Effector memory CD8-positive, alpha-beta T cell (primary cell): ENCODE measurements at regions not wholly inside any gene's neighbourhood (a gene's known extent, or its start where the extent isn't known, plus 50 kb on each side); places are given as distances from the start of the nearest gene placed in this dataset.

Source experiments
- ATAC-seq: fragments of 150-1000 bp; cut with Tn5 transposase; replicated peaks from 2 replicates; pipeline ENCODE4 v1.10.0; 2021; ENCODE audit warnings: mild to moderate bottlenecking, moderate library complexity
- DNase-seq, 3 experiments: peaks; one replicate each; pipeline ENCODE4 v3.0.0; 2021
- H3K27ac Mint-ChIP-seq, 2 donors: one replicate each; pipeline ENCODE4 v1.8.0; 2022; ENCODE audit warnings: mild to moderate bottlenecking in 2 of 2, mixed read lengths in 2 of 2, moderate library complexity in 2 of 2
- H3K27me3 Mint-ChIP-seq, 2 donors: one replicate each; pipeline ENCODE4 v1.8.0; 2022; ENCODE audit warnings: mixed read lengths in 2 of 2
- H3K36me3 Mint-ChIP-seq: one replicate; pipeline ENCODE4 v1.8.0; 2022; ENCODE audit warnings: mild to moderate bottlenecking, moderate library complexity, mixed read lengths; ENCODE audit not compliant: insufficient read depth
- H3K4me1 Mint-ChIP-seq, 2 donors: one replicate each; pipeline ENCODE4 v1.8.0; 2022; ENCODE audit warnings: low read depth in 2 of 2, mixed read lengths in 2 of 2
- H3K4me3 Mint-ChIP-seq, 2 donors: one replicate each; pipeline ENCODE4 v1.8.0; 2022; ENCODE audit warnings: mild to moderate bottlenecking in 2 of 2, mixed read lengths in 2 of 2, moderate library complexity in 2 of 2
- H3K9me3 Mint-ChIP-seq, 2 donors: one replicate each; pipeline ENCODE4 v1.8.0; 2022; ENCODE audit warnings: mixed read lengths in 2 of 2

- peaks cover 0 to 3% of the 10 kb centered on the region in 2 donors for H3K9me3 Mint-ChIP-seq
- DNase-seq (no peak), ATAC-seq (no peak)
- H3K4me3 Mint-ChIP-seq = no peak overlapping the region
- no peak overlapping the region for H3K27ac Mint-ChIP-seq
- no peaks in the 10 kb centered on the region for H3K27me3 Mint-ChIP-seq
- no peaks in the 10 kb centered on the region for H3K4me1 Mint-ChIP-seq
- H3K36me3 Mint-ChIP-seq = no peaks in the 10 kb centered on the region
Observed at GRCh38 chr10:108765794-108766193, 1157.5 kb downstream of the XPNPEP1 start.

- DNase-seq (no peak), ATAC-seq (no peak)
- Mint-ChIP-seq H3K4me3 (no peak overlapping the region), H3K36me3 (no peaks in the 10 kb centered on the region), H3K4me1 (no peaks in the 10 kb centered on the region), H3K27ac (no peak overlapping the region), H3K27me3 (no peaks in the 10 kb centered on the region), H3K9me3 (peaks cover 5 to 25% of the 10 kb centered on the region in 2 donors)
Observed at GRCh38 chr10:108757946-108758345, 1165.4 kb downstream of the XPNPEP1 start.

GRCh38 chr10:108755646-108756045 is 1167.7 kb downstream of the XPNPEP1 start:
- no peak overlapping the region for H3K27ac Mint-ChIP-seq
- no peak overlapping the region for H3K4me3 Mint-ChIP-seq
- no peaks in the 10 kb centered on the region for H3K4me1 Mint-ChIP-seq
- H3K36me3 Mint-ChIP-seq = no peaks in the 10 kb centered on the region
- ATAC-seq (no peak), DNase-seq (no peak)
- H3K27me3 Mint-ChIP-seq = no peaks in the 10 kb centered on the region
- peaks cover 4 to 24% of the 10 kb centered on the region in 2 donors for H3K9me3 Mint-ChIP-seq

GRCh38 chr10:108753326-108753725 is 1170.0 kb downstream of the XPNPEP1 start:
- Mint-ChIP-seq H3K4me1 (no peaks in the 10 kb centered on the region), H3K27ac (no peak overlapping the region), H3K36me3 (no peaks in the 10 kb centered on the region), H3K27me3 (no peaks in the 10 kb centered on the region), H3K4me3 (no peak overlapping the region), H3K9me3 (peaks cover 1 to 13% of the 10 kb centered on the region in 2 donors)
- ATAC-seq (no peak), DNase-seq (no peak)

- Mint-ChIP-seq H3K36me3 (no peaks in the 10 kb centered on the region), H3K27me3 (no peaks in the 10 kb centered on the region), H3K9me3 (peaks cover 4 to 11% of the 10 kb centered on the region in 2 donors)
Observed at GRCh38 chr10:108749042-108749441, 1174.3 kb downstream of the XPNPEP1 start.

GRCh38 chr10:108736111-108736510 is 1187.2 kb downstream of the XPNPEP1 start:
- DNase-seq (no peak), ATAC-seq (no peak)
- Mint-ChIP-seq H3K4me3 (no peak overlapping the region), H3K4me1 (no peaks in the 10 kb centered on the region), H3K36me3 (peaks cover 3% of the 10 kb centered on the region), H3K27ac (no peak overlapping the region), H3K9me3 (peaks cover 7 to 35% of the 10 kb centered on the region in 2 donors), H3K27me3 (no peaks in the 10 kb centered on the region)

More at GRCh38 chr10:108749042-108749441, 1174.3 kb downstream of the XPNPEP1 start:
- Mint-ChIP-seq H3K4me3 (no peak overlapping the region), H3K27ac (no peak overlapping the region), H3K4me1 (no peaks in the 10 kb centered on the region)
- DNase-seq = no peak
- no peak for ATAC-seq

GRCh38 chr10:108735380-108735779 is 1187.9 kb downstream of the XPNPEP1 start:
- peaks cover 3% of the 10 kb centered on the region for H3K36me3 Mint-ChIP-seq
- no peak for ATAC-seq
- no peaks in the 10 kb centered on the region for H3K4me1 Mint-ChIP-seq

GRCh38 chr10:108721874-108722273 is 1201.4 kb downstream of the XPNPEP1 start:
- Mint-ChIP-seq H3K4me3 (no peak overlapping the region), H3K9me3 (peaks cover 3 to 17% of the 10 kb centered on the region in 2 donors), H3K27me3 (no peaks in the 10 kb centered on the region), H3K36me3 (no peaks in the 10 kb centered on the region), H3K27ac (no peak overlapping the region), H3K4me1 (no peaks in the 10 kb centered on the region)
- ATAC-seq = no peak
- DNase-seq = no peak

More at GRCh38 chr10:108735380-108735779, 1187.9 kb downstream of the XPNPEP1 start:
- H3K9me3 Mint-ChIP-seq = peaks cover 12 to 35% of the 10 kb centered on the region in 2 donors
- H3K27ac Mint-ChIP-seq = no peak overlapping the region
- DNase-seq = no peak
- H3K27me3 Mint-ChIP-seq = no peaks in the 10 kb centered on the region
- H3K4me3 Mint-ChIP-seq = no peak overlapping the region

GRCh38 chr10:108716352-108716751 is 1207.0 kb downstream of the XPNPEP1 start:
- no peak for ATAC-seq
- H3K4me3 Mint-ChIP-seq = no peak overlapping the region
- no peaks in the 10 kb centered on the region for H3K36me3 Mint-ChIP-seq

GRCh38 chr10:108709927-108710722 is 1213.2 kb downstream of the XPNPEP1 start:
- no peak for DNase-seq
- Mint-ChIP-seq H3K27me3 (no peaks in the 10 kb centered on the region), H3K4me1 (no peaks in the 10 kb centered on the region), H3K4me3 (no peak overlapping the region), H3K36me3 (no peaks in the 10 kb centered on the region), H3K9me3 (peaks cover 10 to 23% of the 10 kb centered on the region in 2 donors), H3K27ac (no peak overlapping the region)
- no peak for ATAC-seq

More at GRCh38 chr10:108716352-108716751, 1207.0 kb downstream of the XPNPEP1 start:
- Mint-ChIP-seq H3K9me3 (peaks cover 13 to 33% of the 10 kb centered on the region in 2 donors), H3K27ac (no peak overlapping the region), H3K4me1 (no peaks in the 10 kb centered on the region), H3K27me3 (no peaks in the 10 kb centered on the region)
- no peak for DNase-seq

GRCh38 chr10:108708363-108708762 is 1214.9 kb downstream of the XPNPEP1 start:
- H3K4me1 Mint-ChIP-seq = no peaks in the 10 kb centered on the region
- no peak for DNase-seq
- no peaks in the 10 kb centered on the region for H3K36me3 Mint-ChIP-seq
- H3K4me3 Mint-ChIP-seq = no peak overlapping the region
- no peak overlapping the region for H3K27ac Mint-ChIP-seq
- no peak for ATAC-seq
- H3K27me3 Mint-ChIP-seq = no peaks in the 10 kb centered on the region
- H3K9me3 Mint-ChIP-seq = peaks cover 8 to 16% of the 10 kb centered on the region in 2 donors

GRCh38 chr10:108696792-108697477 is 1226.4 kb downstream of the XPNPEP1 start:
- Mint-ChIP-seq H3K9me3 (peaks cover 14 to 21% of the 10 kb centered on the region in 2 donors), H3K36me3 (peaks cover 5% of the 10 kb centered on the region), H3K4me1 (no peaks in the 10 kb centered on the region), H3K27ac (no peak overlapping the region), H3K27me3 (no peaks in the 10 kb centered on the region), H3K4me3 (no peak overlapping the region)
- no peak for DNase-seq
- ATAC-seq = no peak

- Mint-ChIP-seq H3K4me1 (no peaks in the 10 kb centered on the region), H3K27me3 (no peaks in the 10 kb centered on the region), H3K27ac (no peak overlapping the region), H3K9me3 (peaks cover 12 to 13% of the 10 kb centered on the region in 2 donors), H3K36me3 (peaks cover 5% of the 10 kb centered on the region), H3K4me3 (no peak overlapping the region)
- no peak for DNase-seq
- no peak for ATAC-seq
Observed at GRCh38 chr10:108691126-108691525, 1232.2 kb downstream of the XPNPEP1 start.

- ATAC-seq = no peak
- H3K4me1 Mint-ChIP-seq = no peaks in the 10 kb centered on the region
- H3K4me3 Mint-ChIP-seq = no peak overlapping the region
- DNase-seq = no peak
- peaks cover 5% of the 10 kb centered on the region for H3K36me3 Mint-ChIP-seq
- H3K9me3 Mint-ChIP-seq = peaks cover 13 to 14% of the 10 kb centered on the region in 2 donors
- no peaks in the 10 kb centered on the region for H3K27me3 Mint-ChIP-seq
- no peak overlapping the region for H3K27ac Mint-ChIP-seq
Observed at GRCh38 chr10:108690530-108690929, 1232.8 kb downstream of the XPNPEP1 start.
